GM19463 (cell line): ENCODE measurements at regions not wholly inside any gene's neighbourhood (a gene's known extent, or its start where the extent isn't known, plus 50 kb on each side); places are given as distances from the start of the nearest gene placed in this dataset.

Source experiments
- ATAC-seq: cut with Tn5 transposase; IDR thresholded peaks from one replicate; pipeline ENCODE4 v1.9.1; 2021; ENCODE audit warnings: mild to moderate bottlenecking, moderate library complexity; ENCODE audit not compliant: unreplicated experiment

GRCh38 chr2:134134827-134135226 is 119.0 kb upstream of the MGAT5 start:
- ATAC-seq = no peak

- no peak for ATAC-seq
Observed at GRCh38 chr2:134135793-134136192, 118.1 kb upstream of the MGAT5 start.

GRCh38 chr2:134136731-134137130 is 117.1 kb upstream of the MGAT5 start:
- no peak for ATAC-seq

- no peak for ATAC-seq
Observed at GRCh38 chr2:134137182-134137611, 116.7 kb upstream of the MGAT5 start.

GRCh38 chr2:134138115-134138514 is 115.8 kb upstream of the MGAT5 start:
- no peak for ATAC-seq

- no peak for ATAC-seq
Observed at GRCh38 chr2:134139611-134140010, 114.3 kb upstream of the MGAT5 start.

GRCh38 chr2:134140251-134140661 is 113.6 kb upstream of the MGAT5 start:
- ATAC-seq = no peak

- ATAC-seq = no peak
Observed at GRCh38 chr2:134141598-134142340, 112.1 kb upstream of the MGAT5 start.

- no peak for ATAC-seq
Observed at GRCh38 chr2:134142341-134142738, 111.5 kb upstream of the MGAT5 start.

- ATAC-seq = no peak
Observed at GRCh38 chr2:134142903-134143302, 111.0 kb upstream of the MGAT5 start.

GRCh38 chr2:134143568-134143967 is 110.3 kb upstream of the MGAT5 start:
- ATAC-seq = no peak

- no peak for ATAC-seq
Observed at GRCh38 chr2:134144081-134144596, 109.7 kb upstream of the MGAT5 start.

- ATAC-seq = no peak
Observed at GRCh38 chr2:134144651-134145050, 109.2 kb upstream of the MGAT5 start.

GRCh38 chr2:134145519-134145918 is 108.4 kb upstream of the MGAT5 start:
- no peak for ATAC-seq

- no peak for ATAC-seq
Observed at GRCh38 chr2:134146161-134146560, 107.7 kb upstream of the MGAT5 start.

- no peak for ATAC-seq
Observed at GRCh38 chr2:134146620-134147019, 107.3 kb upstream of the MGAT5 start.

GRCh38 chr2:134148172-134148571 is 105.7 kb upstream of the MGAT5 start:
- ATAC-seq = peak; percentile 50

GRCh38 chr2:134148843-134149472 is 104.9 kb upstream of the MGAT5 start:
- ATAC-seq = no peak

- no peak for ATAC-seq
Observed at GRCh38 chr2:134149904-134150303, 104.0 kb upstream of the MGAT5 start.

GRCh38 chr2:134150760-134151159 is 103.1 kb upstream of the MGAT5 start:
- no peak for ATAC-seq

GRCh38 chr2:134152045-134153010 is 101.5 kb upstream of the MGAT5 start:
- no peak for ATAC-seq
